Natural killer cell (primary cell): ENCODE measurements at regions not wholly inside any gene's neighbourhood (a gene's known extent, or its start where the extent isn't known, plus 50 kb on each side); places are given as distances from the start of the nearest gene placed in this dataset.
"Not testable (repeated sequence)": the region's sequence is repeated elsewhere in the genome, so short reads cannot be mapped to it uniquely, and the experiment has no call there.

Source experiments
- ATAC-seq, 3 donors: fragments of 150-1000 bp in 2 of 3; fragments of 200-7000 bp in 1 of 3; cut with Tn5 transposase; 1 replicate in 1 of 3; 2 replicates in 2 of 3; pipeline ENCODE4 v1.10.0; 2021; ENCODE audit warnings: mild to moderate bottlenecking in 2 of 3, moderate library complexity in 2 of 3
- DNase-seq, 2 donors: peaks; one replicate each; pipeline versions ENCODE4 v3.0.0 to v3.0.0-alpha.2; 2013 to 2021; ENCODE audit warnings: mixed read lengths in 1 of 2
- H3K27ac ChIP-seq: one replicate; pipeline ENCODE4 v1.5.1; 2013; ENCODE audit warnings: mild to moderate bottlenecking, low read length
- H3K27me3 ChIP-seq: one replicate; pipeline ENCODE4 v1.6.1; 2013; ENCODE audit warnings: low read length; ENCODE audit not compliant: control insufficient read depth, insufficient read depth
- H3K36me3 ChIP-seq: one replicate; pipeline ENCODE4 v1.6.1; 2013; ENCODE audit warnings: low read length; ENCODE audit not compliant: control insufficient read depth, insufficient read depth
- H3K4me1 ChIP-seq: one replicate; pipeline ENCODE4 v1.6.1; 2013; ENCODE audit warnings: low read length; ENCODE audit not compliant: control insufficient read depth, insufficient read depth
- H3K4me3 ChIP-seq: one replicate; pipeline ENCODE4 v1.5.1; 2013; ENCODE audit warnings: low read length
- H3K9me3 ChIP-seq: one replicate; pipeline ENCODE4 v1.6.1; 2013; ENCODE audit warnings: low read length; ENCODE audit not compliant: control insufficient read depth, insufficient read depth
- H3K27ac Mint-ChIP-seq, 2 donors: one replicate each; pipeline ENCODE4 v1.8.0; 2022; ENCODE audit warnings: mild to moderate bottlenecking in 2 of 2, mixed read lengths in 2 of 2, moderate library complexity in 1 of 2
- H3K27me3 Mint-ChIP-seq, 2 donors: one replicate each; pipeline ENCODE4 v1.8.0; 2022; ENCODE audit warnings: low read depth in 2 of 2, mixed read lengths in 2 of 2
- H3K36me3 Mint-ChIP-seq: one replicate; pipeline ENCODE4 v1.8.0; 2022; ENCODE audit warnings: mixed read lengths
- H3K4me1 Mint-ChIP-seq, 2 donors: one replicate each; pipeline ENCODE4 v1.8.0; 2022; ENCODE audit warnings: mixed read lengths in 2 of 2
- H3K4me3 Mint-ChIP-seq: one replicate; pipeline ENCODE4 v1.8.0; 2022; ENCODE audit warnings: mild to moderate bottlenecking, moderate library complexity, mixed read lengths
- H3K9me3 Mint-ChIP-seq, 2 donors: one replicate each; pipeline ENCODE4 v1.8.0; 2022; ENCODE audit warnings: mixed read lengths in 2 of 2
- CTCF ChIP-seq: fragments of 200-600 bp; IDR thresholded peaks from one replicate; pipeline ENCODE4 v1.8.0; 2022; ENCODE audit warnings: antibody characterized with exemption
- WGBS: methylation state at CpG from one replicate; pipeline ENCODE4 v1.1.7; 2013; ENCODE audit warnings: missing lambda C conversion rate; ENCODE audit not compliant: insufficient coverage; 5-methylcytosine and 5-hydroxymethylcytosine counted together
- intact Hi-C: fragments of 100-400 bp; cut with micrococcal nuclease; formaldehyde crosslinking; loops from one replicate; pipeline ENCODE4 v1.14.2; 2022

- Mint-ChIP-seq H3K36me3 (no peaks in the 10 kb centered on the region), H3K4me3 (no peak overlapping the region), H3K27ac (peak overlapping the region; percentile 52 to 80), H3K27me3 (no peaks in the 10 kb centered on the region), H3K9me3 (no peaks in the 10 kb centered on the region), H3K4me1 (peaks cover 14 to 17% of the 10 kb centered on the region in 2 donors)
- Histone ChIP-seq H3K4me1 (peaks cover 4% of the 10 kb centered on the region), H3K36me3 (no peaks in the 10 kb centered on the region), H3K9me3 (no peaks in the 10 kb centered on the region), H3K27me3 (no peaks in the 10 kb centered on the region), H3K4me3 (no peak overlapping the region), H3K27ac (no peak overlapping the region)
- intact Hi-C loops = loop anchor here (1.0 to 10.0 kb wide), 4 partner anchors 132 to 249 kb away; partner anchors contain the start of gene DUSP10
- WGBS = 20% methylated on average over 4 of the region's 5 CpGs
- DNase-seq (peak; percentile 46 to 68), ATAC-seq (peak; percentile 79 to 99 (median 96))
- TF ChIP-seq CTCF = no peak
These were observed 219.8 kb upstream of the DUSP10 start for GRCh38 chr1:221961532-221962292.

- H3K4me1 ChIP-seq, H3K4me3 Mint-ChIP-seq, H3K4me3 ChIP-seq, H3K27me3 Mint-ChIP-seq, DNase-seq, intact Hi-C loops, H3K36me3 ChIP-seq, H3K9me3 Mint-ChIP-seq, H3K27ac Mint-ChIP-seq, H3K36me3 Mint-ChIP-seq, H3K9me3 ChIP-seq, H3K27me3 ChIP-seq, ATAC-seq, H3K27ac ChIP-seq: not testable (repeated sequence)
- 82% methylated on average over 2 of the region's 2 CpGs for WGBS
- peaks cover 15 to 17% of the 10 kb centered on the region in 2 donors for H3K4me1 Mint-ChIP-seq
These were observed 216.3 kb upstream of the DUSP10 start for GRCh38 chr1:221958161-221958562.

- H3K4me3 ChIP-seq, H3K27ac Mint-ChIP-seq, H3K27me3 ChIP-seq, H3K4me3 Mint-ChIP-seq, H3K36me3 ChIP-seq, DNase-seq, H3K36me3 Mint-ChIP-seq, H3K27me3 Mint-ChIP-seq, H3K9me3 Mint-ChIP-seq, H3K9me3 ChIP-seq, H3K4me1 ChIP-seq, intact Hi-C loops, H3K27ac ChIP-seq, ATAC-seq: not testable (repeated sequence)
- WGBS = 100% methylated on average over 3 of the region's 3 CpGs
- peaks cover 15 to 16% of the 10 kb centered on the region in 2 donors for H3K4me1 Mint-ChIP-seq
These were observed 215.5 kb upstream of the DUSP10 start for GRCh38 chr1:221957350-221957749.

- WGBS = 96% methylated on average over 3 of the region's 3 CpGs
- H3K4me1 Mint-ChIP-seq = no peaks in the 10 kb centered on the region
- H3K36me3 Mint-ChIP-seq = peaks cover 2% of the 10 kb centered on the region
- no peak overlapping the region for H3K4me3 Mint-ChIP-seq
- DNase-seq = no peak
- H3K36me3 ChIP-seq = no peaks in the 10 kb centered on the region
- ATAC-seq = no peak
- intact Hi-C loops = no loop called here
- H3K9me3 Mint-ChIP-seq = no peaks in the 10 kb centered on the region
- H3K4me3 ChIP-seq = no peak overlapping the region
- H3K9me3 ChIP-seq = peaks cover 5% of the 10 kb centered on the region
- TF ChIP-seq CTCF = no peak
- no peak overlapping the region for H3K27ac ChIP-seq
- no peaks in the 10 kb centered on the region for H3K4me1 ChIP-seq
- peaks cover 0 to 12% of the 10 kb centered on the region in 2 donors for H3K27me3 Mint-ChIP-seq
- H3K27me3 ChIP-seq = no peaks in the 10 kb centered on the region
- H3K27ac Mint-ChIP-seq = no peak overlapping the region
These were observed 208.1 kb upstream of the DUSP10 start for GRCh38 chr1:221949996-221950395.
